ENCODE measurements at regions not wholly inside any gene's neighbourhood (a gene's known extent, or its start where the extent isn't known, plus 50 kb on each side); places are given as distances from the start of the nearest gene placed in this dataset.
A peak's percentile ranks its signal among the peaks of the same experiment; 100 is the strongest.

DNA sequence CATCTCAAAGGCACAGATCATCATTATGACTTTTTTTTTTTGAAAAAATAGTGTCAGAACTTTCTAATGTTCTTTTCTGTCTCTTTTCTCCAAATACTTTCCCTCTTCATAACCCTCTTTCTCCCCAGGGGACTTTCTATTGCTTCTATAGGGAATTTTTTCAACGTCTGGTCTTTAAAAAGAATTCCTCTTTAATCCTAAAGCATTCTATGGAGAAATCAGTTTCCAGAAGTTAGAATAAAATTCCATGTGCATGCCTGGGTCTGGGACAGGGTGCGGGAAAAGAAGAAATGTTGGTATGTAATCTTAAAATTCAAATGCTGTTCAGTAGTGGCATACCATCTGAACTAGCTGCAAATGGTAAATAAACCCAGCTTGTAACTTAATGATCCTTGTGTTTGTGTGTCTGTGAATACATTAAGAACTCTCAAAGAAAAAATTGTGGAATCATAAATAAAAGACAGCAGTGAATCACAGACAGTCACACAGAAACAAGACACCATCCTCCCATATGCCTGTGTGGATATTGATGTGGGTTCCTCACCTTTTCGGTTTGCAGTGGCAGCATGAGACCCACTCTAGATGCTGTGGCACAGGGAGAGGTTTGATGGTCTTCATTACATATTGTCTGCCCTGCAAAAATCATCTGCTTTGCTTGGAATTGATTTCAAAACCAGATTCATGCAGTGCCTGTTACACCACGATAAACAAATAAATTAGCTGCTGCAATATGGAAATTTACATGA, 374.7 kb upstream of the NRP1 start:
- Histone ChIP-seq H3K56ac (ENCODE audit: insufficient read length, low read depth, low read length) (no peak overlapping the region), H2BK15ac (ENCODE audit: low read depth, low read length) (no peak overlapping the region), H3K23me2 (ENCODE audit: insufficient read length, low read depth, low read length, poor library complexity, severe bottlenecking) (no peaks in the 10 kb centered on the region), H3K9me3 (ENCODE audit: control insufficient read depth, low read depth, low read length) (no peaks in the 10 kb centered on the region), H3K27me3 (ENCODE audit: insufficient read depth, low read length) (no peaks in the 10 kb centered on the region), H3T11ph (ENCODE audit: low read length) (no peak overlapping the region), H3K4me2 (ENCODE audit: insufficient read depth, insufficient read length, low read length) (no peak overlapping the region), H2AK5ac (ENCODE audit: insufficient read length, low read length) (no peak overlapping the region), H3K9ac (ENCODE audit: extremely low read depth, insufficient read length, low read length) (no peak overlapping the region), H4K20me1 (ENCODE audit: control insufficient read depth, insufficient read depth, insufficient read length) (no peaks in the 10 kb centered on the region), H2BK120ac (ENCODE audit: low read depth, low read length, poor library complexity, severe bottlenecking) (no peak overlapping the region), H3K79me1 (ENCODE audit: insufficient read depth, low read depth, low read length, poor library complexity, severe bottlenecking) (no peaks in the 10 kb centered on the region), H3K27ac (ENCODE audit: insufficient read length, low read depth, low read length) (no peak overlapping the region), H3K23ac (ENCODE audit: insufficient read length, low read depth, low read length) (no peak overlapping the region), H2AFZ (ENCODE audit: low read length) (no peak overlapping the region), H4K5ac (ENCODE audit: insufficient read length, low read depth, low read length) (no peak overlapping the region), H3K14ac (ENCODE audit: insufficient read depth, low read length) (no peak overlapping the region), H2BK20ac (ENCODE audit: low read depth, low read length, poor library complexity, severe bottlenecking) (peak overlapping the region; percentile 60), H3K18ac (ENCODE audit: insufficient read length, low read depth, low read length) (no peak overlapping the region), H3K4ac (ENCODE audit: low read depth, low read length) (no peak overlapping the region), H4K8ac (replicated peaks; ENCODE audit: insufficient read length, low read depth, low read length) (no peak overlapping the region), H3K79me2 (ENCODE audit: insufficient read depth, low read length) (no peaks in the 10 kb centered on the region), H3K4me1 (ENCODE audit: insufficient read depth, low read length) (0 out of 2 replicates have a peak, but pooled peaks cover under 1% of the 10 kb centered on the region), H2BK12ac (ENCODE audit: insufficient read length, low read depth, low read length) (no peak overlapping the region), H2BK5ac (ENCODE audit: insufficient read length, low read length) (no peak overlapping the region), H4K91ac (ENCODE audit: insufficient read length, low read depth, low read length) (no peak overlapping the region)
- H3K9me3 Mint-ChIP-seq = no peaks in the 10 kb centered on the region
- no peak for DNase-seq
- H3K4me1 Mint-ChIP-seq = peaks cover 6 to 21% of the 10 kb centered on the region in 2 experiments
- no peaks in the 10 kb centered on the region for H3K27me3 Mint-ChIP-seq (ENCODE audit: low read depth)
- TF ChIP-seq, protein P1, sequence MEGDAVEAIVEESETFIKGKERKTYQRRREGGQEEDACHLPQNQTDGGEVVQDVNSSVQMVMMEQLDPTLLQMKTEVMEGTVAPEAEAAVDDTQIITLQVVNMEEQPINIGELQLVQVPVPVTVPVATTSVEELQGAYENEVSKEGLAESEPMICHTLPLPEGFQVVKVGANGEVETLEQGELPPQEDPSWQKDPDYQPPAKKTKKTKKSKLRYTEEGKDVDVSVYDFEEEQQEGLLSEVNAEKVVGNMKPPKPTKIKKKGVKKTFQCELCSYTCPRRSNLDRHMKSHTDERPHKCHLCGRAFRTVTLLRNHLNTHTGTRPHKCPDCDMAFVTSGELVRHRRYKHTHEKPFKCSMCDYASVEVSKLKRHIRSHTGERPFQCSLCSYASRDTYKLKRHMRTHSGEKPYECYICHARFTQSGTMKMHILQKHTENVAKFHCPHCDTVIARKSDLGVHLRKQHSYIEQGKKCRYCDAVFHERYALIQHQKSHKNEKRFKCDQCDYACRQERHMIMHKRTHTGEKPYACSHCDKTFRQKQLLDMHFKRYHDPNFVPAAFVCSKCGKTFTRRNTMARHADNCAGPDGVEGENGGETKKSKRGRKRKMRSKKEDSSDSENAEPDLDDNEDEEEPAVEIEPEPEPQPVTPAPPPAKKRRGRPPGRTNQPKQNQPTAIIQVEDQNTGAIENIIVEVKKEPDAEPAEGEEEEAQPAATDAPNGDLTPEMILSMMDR (conservative IDR thresholded peaks at IDR 0.05) = no peak
- H3K27ac Mint-ChIP-seq = no peak overlapping the region
- no CpG with 5 or more reads among the region's 4 CpGs for whole genome bisulfite sequencing (ENCODE audit: extremely low coverage, insufficient read length, low lambda C conversion rate)
- no peaks in the 10 kb centered on the region; a peak in 2 of 7 replicates for H3K36me3 Mint-ChIP-seq (ENCODE audit: insufficient read depth in 1 of 3, low read depth in 3 of 3)
- no peak overlapping the region for H3K4me3 Mint-ChIP-seq

Data from H9 (cell line).